H1 (cell line): ENCODE measurements at regions not wholly inside any gene's neighbourhood (a gene's known extent, or its start where the extent isn't known, plus 50 kb on each side); places are given as distances from the start of the nearest gene placed in this dataset.
"Not testable (repeated sequence)": the region's sequence is repeated elsewhere in the genome, so short reads cannot be mapped to it uniquely, and the experiment has no call there.

Source experiments
- BACH1 ChIP-seq: IDR thresholded peaks from 2 replicates; pipeline ENCODE4 v1.6.1; 2012; ENCODE audit warnings: low read length, improper control_type of control experiment
- CHD2 ChIP-seq: IDR thresholded peaks from 2 replicates; pipeline ENCODE4 v1.6.1; 2012; ENCODE audit warnings: low read length, improper control_type of control experiment
- EZH2 ChIP-seq: fragments of 200-600 bp; sonication (generic); IDR thresholded peaks from 2 replicates; pipeline ENCODE4 v1.7.1; 2012; ENCODE audit warnings: low read depth, mild to moderate bottlenecking, moderate library complexity, low read length, inconsistent platforms; ENCODE audit not compliant: severe bottlenecking
- MAX ChIP-seq: IDR thresholded peaks from 2 replicates; pipeline ENCODE4 v1.6.1; 2012; ENCODE audit warnings: inconsistent platforms
- RFX5 ChIP-seq: IDR thresholded peaks from 2 replicates; pipeline ENCODE4 v1.6.1; 2011; ENCODE audit warnings: low read depth, low read length, improper control_type of control experiment, borderline replicate concordance
- SP2 ChIP-seq: IDR thresholded peaks from 2 replicates; pipeline ENCODE4 v1.6.1; 2012; ENCODE audit warnings: mild to moderate bottlenecking, low read length, inconsistent platforms
- TAF1 ChIP-seq: IDR thresholded peaks from 2 replicates; pipeline ENCODE4 v1.6.1; 2011; ENCODE audit warnings: mild to moderate bottlenecking, low read depth, low read length
- TF ChIP-seq, protein P1 (sequence below), 3 experiments: IDR thresholded peaks; 1 replicate in 2 of 3; 2 replicates in 1 of 3; pipeline versions ENCODE4 v1.5.1 to v1.6.1; 2011; ENCODE audit warnings: low read length in 3 of 3, mild to moderate bottlenecking in 3 of 3, inconsistent platforms in 2 of 3, low read depth in 1 of 3, moderate library complexity in 1 of 3; ENCODE audit not compliant: insufficient read depth in 1 of 3; ENCODE audit errors: control extremely low read depth in 1 of 3

DNA sequence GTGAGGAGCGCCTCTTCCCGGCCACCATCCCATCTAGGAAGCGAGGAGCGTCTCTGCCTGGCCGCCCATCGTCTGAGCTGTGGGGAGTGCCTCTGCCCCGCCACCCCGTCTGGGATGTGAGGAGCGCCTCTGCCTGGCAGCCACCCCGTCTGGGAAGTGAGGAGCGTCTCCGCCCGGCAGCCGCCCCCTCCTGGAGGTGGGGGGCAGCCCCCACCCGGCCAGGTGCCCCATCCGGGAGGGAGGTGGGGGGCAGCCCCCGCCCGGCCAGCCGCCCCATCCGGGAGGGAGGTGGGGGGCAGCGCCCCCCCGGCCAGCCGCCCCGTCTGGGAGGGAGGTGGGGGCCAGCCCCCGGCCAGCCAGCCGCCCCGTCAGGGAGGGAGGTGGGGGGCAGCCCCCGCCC is 75.3 kb upstream of the EHBP1 start:
- not testable (repeated sequence) for TF ChIP-seq EZH2, CHD2, RFX5, TAF1, SP2, BACH1, MAX
- TF ChIP-seq, protein P1, sequence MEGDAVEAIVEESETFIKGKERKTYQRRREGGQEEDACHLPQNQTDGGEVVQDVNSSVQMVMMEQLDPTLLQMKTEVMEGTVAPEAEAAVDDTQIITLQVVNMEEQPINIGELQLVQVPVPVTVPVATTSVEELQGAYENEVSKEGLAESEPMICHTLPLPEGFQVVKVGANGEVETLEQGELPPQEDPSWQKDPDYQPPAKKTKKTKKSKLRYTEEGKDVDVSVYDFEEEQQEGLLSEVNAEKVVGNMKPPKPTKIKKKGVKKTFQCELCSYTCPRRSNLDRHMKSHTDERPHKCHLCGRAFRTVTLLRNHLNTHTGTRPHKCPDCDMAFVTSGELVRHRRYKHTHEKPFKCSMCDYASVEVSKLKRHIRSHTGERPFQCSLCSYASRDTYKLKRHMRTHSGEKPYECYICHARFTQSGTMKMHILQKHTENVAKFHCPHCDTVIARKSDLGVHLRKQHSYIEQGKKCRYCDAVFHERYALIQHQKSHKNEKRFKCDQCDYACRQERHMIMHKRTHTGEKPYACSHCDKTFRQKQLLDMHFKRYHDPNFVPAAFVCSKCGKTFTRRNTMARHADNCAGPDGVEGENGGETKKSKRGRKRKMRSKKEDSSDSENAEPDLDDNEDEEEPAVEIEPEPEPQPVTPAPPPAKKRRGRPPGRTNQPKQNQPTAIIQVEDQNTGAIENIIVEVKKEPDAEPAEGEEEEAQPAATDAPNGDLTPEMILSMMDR (IDR thresholded peaks at IDR 0.05; ENCODE audit: control extremely low read depth in 1 of 3, insufficient read depth in 1 of 3, low read depth in 1 of 3, low read length in 3 of 3), result not testable (repeated sequence)
